Left lung (tissue), 4 donors: ENCODE measurements at regions not wholly inside any gene's neighbourhood (a gene's known extent, or its start where the extent isn't known, plus 50 kb on each side); places are given as distances from the start of the nearest gene placed in this dataset.

Experiments
- ATAC-seq: fragments of 200-7000 bp; cut with Tn5 transposase; one replicate; pipeline ENCODE4 v1.9.1; 2020; ENCODE audit warnings: moderate library complexity
- DNase-seq, 4 donors: peaks; one replicate each; pipeline ENCODE4 v3.0.0-alpha.2; 2013 to 2020
- H3K27ac ChIP-seq, 2 donors: fragments of 200-600 bp; sonication (generic) in 1 of 2; one replicate each; pipeline versions ENCODE4 v1.5.0 to v1.8.0; 2020 to 2021
- H3K27me3 ChIP-seq, 2 donors: fragments of 200-600 bp; sonication (generic) in 1 of 2; one replicate each; pipeline versions ENCODE4 v1.5.0 to v1.8.0; 2020 to 2021
- H3K36me3 ChIP-seq, 2 donors: fragments of 200-600 bp; sonication (generic) in 1 of 2; one replicate each; pipeline versions ENCODE4 v1.5.0 to v1.8.0; 2020 to 2021
- H3K4me1 ChIP-seq, 2 donors: fragments of 200-600 bp; one replicate each; pipeline ENCODE4 v1.8.0; 2021
- H3K4me3 ChIP-seq, 2 donors: fragments of 200-600 bp; sonication (generic) in 1 of 2; one replicate each; pipeline versions ENCODE4 v1.5.0 to v1.8.0; 2020 to 2021; ENCODE audit warnings: mild to moderate bottlenecking in 1 of 2
- H3K9me3 ChIP-seq, 2 donors: fragments of 200-600 bp; sonication (generic) in 1 of 2; one replicate each; pipeline versions ENCODE4 v1.5.0 to v1.8.0; 2020 to 2021
- intact Hi-C, 2 donors: fragments of 100-400 bp; cut with DNase I; formaldehyde crosslinking; loops; one replicate each; pipeline versions ENCODE4 v1.11.2 to v1.14.2; 2022
- TF ChIP-seq, protein P1 (sequence below), 2 donors: fragments of 200-600 bp; sonication (generic) in 1 of 2; IDR thresholded peaks; one replicate each; pipeline versions ENCODE4 v1.5.0 to v1.8.0; 2021; ENCODE audit warnings: antibody characterized with exemption in 2 of 2
- donor health status: DM: no; HTN: yes; CAD: no.
- donor health status: DM: no; HTN: no; CAD: no.

GRCh38 chr13:103953859-103954258 is 887.6 kb upstream of the SLC10A2 start:
- no peaks in the 10 kb centered on the region for H3K36me3 ChIP-seq
- H3K4me3 ChIP-seq: no peak overlapping the region
- TF ChIP-seq, protein P1, sequence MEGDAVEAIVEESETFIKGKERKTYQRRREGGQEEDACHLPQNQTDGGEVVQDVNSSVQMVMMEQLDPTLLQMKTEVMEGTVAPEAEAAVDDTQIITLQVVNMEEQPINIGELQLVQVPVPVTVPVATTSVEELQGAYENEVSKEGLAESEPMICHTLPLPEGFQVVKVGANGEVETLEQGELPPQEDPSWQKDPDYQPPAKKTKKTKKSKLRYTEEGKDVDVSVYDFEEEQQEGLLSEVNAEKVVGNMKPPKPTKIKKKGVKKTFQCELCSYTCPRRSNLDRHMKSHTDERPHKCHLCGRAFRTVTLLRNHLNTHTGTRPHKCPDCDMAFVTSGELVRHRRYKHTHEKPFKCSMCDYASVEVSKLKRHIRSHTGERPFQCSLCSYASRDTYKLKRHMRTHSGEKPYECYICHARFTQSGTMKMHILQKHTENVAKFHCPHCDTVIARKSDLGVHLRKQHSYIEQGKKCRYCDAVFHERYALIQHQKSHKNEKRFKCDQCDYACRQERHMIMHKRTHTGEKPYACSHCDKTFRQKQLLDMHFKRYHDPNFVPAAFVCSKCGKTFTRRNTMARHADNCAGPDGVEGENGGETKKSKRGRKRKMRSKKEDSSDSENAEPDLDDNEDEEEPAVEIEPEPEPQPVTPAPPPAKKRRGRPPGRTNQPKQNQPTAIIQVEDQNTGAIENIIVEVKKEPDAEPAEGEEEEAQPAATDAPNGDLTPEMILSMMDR (IDR thresholded peaks at IDR 0.05): no peak
- no peaks in the 10 kb centered on the region for H3K4me1 ChIP-seq
- no peak overlapping the region for H3K27ac ChIP-seq
- intact Hi-C loops: no loop called here
- ATAC-seq: no peak
- H3K27me3 ChIP-seq: no peaks in the 10 kb centered on the region
- no peak for DNase-seq
- no peaks in the 10 kb centered on the region for H3K9me3 ChIP-seq

DNA sequence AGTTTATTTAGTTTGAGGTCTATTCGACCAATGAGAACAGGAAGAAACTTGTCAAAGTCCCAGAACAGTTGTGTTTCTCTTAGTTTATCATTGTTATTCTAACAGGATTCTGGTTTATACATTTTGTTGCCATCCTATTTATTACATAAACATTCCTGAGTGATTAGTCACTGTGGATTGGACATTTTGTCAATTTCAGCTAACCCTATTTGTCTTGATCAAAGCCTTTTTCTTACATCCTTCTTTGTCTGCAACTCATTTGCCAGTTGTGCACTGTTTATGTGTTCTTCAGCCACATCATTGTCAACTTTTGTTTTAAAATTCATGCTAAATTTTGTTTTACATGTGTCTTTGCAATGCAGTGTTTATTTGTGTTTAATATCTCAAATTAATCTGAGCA is 886.0 kb upstream of the SLC10A2 start:
- DNase-seq: no peak
- Histone ChIP-seq H3K4me1 (no peaks in the 10 kb centered on the region), H3K4me3 (no peak overlapping the region), H3K36me3 (no peaks in the 10 kb centered on the region), H3K9me3 (no peaks in the 10 kb centered on the region), H3K27me3 (no peaks in the 10 kb centered on the region), H3K27ac (no peak overlapping the region)
- TF ChIP-seq, protein P1 (IDR thresholded peaks at IDR 0.05): no peak
- intact Hi-C loops: no loop called here
- no peak for ATAC-seq

GRCh38 chr13:103948426-103948825 is 882.2 kb upstream of the SLC10A2 start:
- Histone ChIP-seq H3K27ac (no peak overlapping the region), H3K9me3 (no peaks in the 10 kb centered on the region), H3K4me3 (no peak overlapping the region), H3K4me1 (no peaks in the 10 kb centered on the region), H3K36me3 (no peaks in the 10 kb centered on the region), H3K27me3 (no peaks in the 10 kb centered on the region)
- TF ChIP-seq, protein P1 (IDR thresholded peaks at IDR 0.05): no peak
- intact Hi-C loops: no loop called here
- DNase-seq (no peak), ATAC-seq (no peak)

DNA sequence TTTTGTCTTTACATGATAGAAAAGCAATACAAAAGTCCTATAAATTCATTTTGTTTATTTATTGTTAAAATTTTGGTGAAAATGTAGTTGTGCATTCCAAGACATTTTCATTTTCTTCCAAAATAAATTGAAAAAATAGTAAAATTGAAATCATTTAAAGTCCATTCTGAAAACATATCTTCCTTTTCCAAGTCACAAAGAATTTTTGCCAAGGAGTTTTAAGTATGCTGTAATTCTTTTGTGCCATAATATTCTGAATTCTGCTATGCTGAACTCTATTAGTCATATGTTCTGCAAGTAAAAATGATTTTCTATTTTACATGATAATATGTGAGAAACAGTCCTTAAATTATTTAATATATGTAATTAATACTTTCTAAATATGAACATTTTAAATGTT is 879.6 kb upstream of the SLC10A2 start:
- no peaks in the 10 kb centered on the region for H3K9me3 ChIP-seq
- TF ChIP-seq, protein P1 (IDR thresholded peaks at IDR 0.05): no peak
- no peak for ATAC-seq
- H3K36me3 ChIP-seq: no peaks in the 10 kb centered on the region
- no peaks in the 10 kb centered on the region for H3K4me1 ChIP-seq
- H3K27ac ChIP-seq: no peak overlapping the region
- intact Hi-C loops: no loop called here
- no peaks in the 10 kb centered on the region for H3K27me3 ChIP-seq
- no peak for DNase-seq
- H3K4me3 ChIP-seq: no peak overlapping the region

DNA sequence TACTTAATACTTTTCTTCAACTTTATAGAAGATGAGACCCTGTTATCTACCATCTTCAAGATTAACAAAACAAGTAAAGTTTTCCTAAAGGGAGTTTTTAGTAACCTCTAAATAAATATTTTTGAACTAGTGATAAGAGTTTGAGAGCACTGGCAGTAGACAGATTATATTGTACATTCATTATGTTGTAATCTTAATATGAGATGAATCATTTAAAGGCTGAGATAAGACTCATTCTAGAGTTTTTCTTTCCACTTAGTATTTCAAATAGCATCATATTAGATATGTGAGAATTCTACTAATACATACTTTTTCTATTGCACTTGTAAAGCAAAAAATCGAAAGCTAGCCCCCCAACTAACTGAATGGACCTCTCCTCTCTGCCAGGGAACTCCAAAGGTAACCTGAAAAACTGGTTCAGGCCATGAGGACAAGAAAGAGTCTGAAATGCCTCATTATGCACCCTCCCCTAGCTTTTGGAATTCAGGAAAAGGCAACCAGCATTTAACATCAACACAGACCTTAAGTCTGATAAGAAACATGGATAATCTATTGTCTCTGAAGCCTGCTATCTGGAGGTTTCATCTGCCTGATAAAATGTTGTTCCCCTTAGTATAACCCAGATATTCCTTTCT is 875.4 kb upstream of the SLC10A2 start:
- H3K4me1 ChIP-seq: no peaks in the 10 kb centered on the region
- DNase-seq (peak in 1 of 4 donors; percentile 13), ATAC-seq (no peak)
- no peak overlapping the region for H3K4me3 ChIP-seq
- H3K27me3 ChIP-seq: no peaks in the 10 kb centered on the region
- H3K9me3 ChIP-seq: peaks cover 0 to 8% of the 10 kb centered on the region in 2 donors
- intact Hi-C loops: no loop called here
- H3K27ac ChIP-seq: no peak overlapping the region
- TF ChIP-seq, protein P1 (IDR thresholded peaks at IDR 0.05): no peak
- no peaks in the 10 kb centered on the region for H3K36me3 ChIP-seq
